ENCODE measurements at regions not wholly inside any gene's neighbourhood (a gene's known extent, or its start where the extent isn't known, plus 50 kb on each side); places are given as distances from the start of the nearest gene placed in this dataset.

DNA sequence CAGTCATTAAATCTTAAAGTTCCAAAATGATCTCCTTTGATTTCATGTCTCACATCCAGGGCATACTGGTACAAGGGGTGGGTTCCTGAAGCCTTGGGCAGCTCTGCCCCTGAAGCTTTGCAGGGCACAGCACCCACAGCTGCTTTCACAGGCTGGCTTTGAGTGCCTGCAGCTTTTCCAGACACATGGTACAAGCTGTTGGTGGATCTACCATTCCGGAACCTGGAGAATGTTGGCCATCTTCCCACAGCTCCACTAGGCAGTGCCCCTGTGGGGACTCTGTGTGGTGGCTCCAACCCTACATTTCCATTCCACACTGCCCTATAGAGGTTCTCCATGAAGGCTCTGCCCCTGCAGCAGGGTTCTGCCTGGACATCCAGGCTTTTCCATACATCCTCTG lies 211.1 kb upstream of the THBS1 start:
- Histone ChIP-seq H2BK5ac (ENCODE audit: low read depth, low read length) (no peak overlapping the region), H4K5ac (ENCODE audit: insufficient read length, low read depth, low read length) (no peak overlapping the region), H2BK20ac (ENCODE audit: low read length) (no peak overlapping the region), H2BK15ac (ENCODE audit: low read length) (no peak overlapping the region), H2AK5ac (ENCODE audit: low read depth, low read length) (no peak overlapping the region), H3K4ac (replicated peaks; ENCODE audit: insufficient read length, low read depth, low read length) (no peak overlapping the region), H2BK12ac (ENCODE audit: low read depth, low read length) (no peak overlapping the region), H3K9me3 (ENCODE audit: insufficient read depth in 2 of 2, low read depth in 1 of 2, low read length in 1 of 2) (peaks cover 13 to 18% of the 10 kb centered on the region in 2 experiments), H4K91ac (replicated peaks; ENCODE audit: insufficient read length, low read length) (no peak overlapping the region), H3K36me3 (ENCODE audit: control insufficient read depth in 2 of 4, insufficient read depth in 4 of 4, low read length in 3 of 4) (no peaks in the 10 kb centered on the region), H2BK120ac (replicated peaks; ENCODE audit: low read depth, low read length) (no peak overlapping the region), H3K79me2 (ENCODE audit: control insufficient read depth in 1 of 2, insufficient read depth in 2 of 2, low read length in 2 of 2) (no peaks in the 10 kb centered on the region), H3K4me1 (replicated peaks in 1 of 4; ENCODE audit: control insufficient read depth in 3 of 4, insufficient read depth in 4 of 4, low read length in 3 of 4) (no peaks in the 10 kb centered on the region), H3K4me2 (ENCODE audit: insufficient read depth in 1 of 2, low read depth in 2 of 2, low read length in 2 of 2) (no peak overlapping the region), H4K8ac (ENCODE audit: extremely low read depth, insufficient read depth, low read length) (no peak overlapping the region), H3K27me3 (replicated peaks in 1 of 4; ENCODE audit: control insufficient read depth in 3 of 4, extremely low read depth in 1 of 4, insufficient read depth in 3 of 4, low read length in 3 of 4) (no peaks in the 10 kb centered on the region), H3K4me3 (ENCODE audit: extremely low read depth in 1 of 4, insufficient read depth in 2 of 4, low read depth in 3 of 4, low read length in 4 of 4) (no peak overlapping the region), H3K23ac (ENCODE audit: insufficient read length) (no peak overlapping the region), H2AFZ (ENCODE audit: low read length) (no peak overlapping the region), H3K56ac (replicated peaks; ENCODE audit: insufficient read length, low read depth, low read length) (no peak overlapping the region), H4K20me1 (replicated peaks in 1 of 2; ENCODE audit: control insufficient read depth in 1 of 2, insufficient read depth in 2 of 2, low read length in 2 of 2) (no peaks in the 10 kb centered on the region), H3K27ac (ENCODE audit: low read depth, low read length) (no peak overlapping the region), H3K23me2 (ENCODE audit: low read depth, low read length) (no peaks in the 10 kb centered on the region), H3K9ac (replicated peaks in 1 of 4; ENCODE audit: extremely low read depth in 1 of 4, low read depth in 3 of 4, low read length in 3 of 4) (no peak overlapping the region), H3K18ac (ENCODE audit: extremely low read depth, low read length) (no peak overlapping the region), H3K14ac (ENCODE audit: insufficient read length) (no peak overlapping the region), H3K79me1 (ENCODE audit: low read depth, low read length) (no peaks in the 10 kb centered on the region)
- CTCF ChIA-PET (ENCODE audit: partially characterized antibody): no interaction called here
- WGBS, 2 experiments (ENCODE audit: extremely low coverage in 1 of 2, insufficient coverage in 1 of 2, insufficient read length in 1 of 2, insufficient replicate concordance in 2 of 2, low coverage in 1 of 2, low lambda C conversion rate in 2 of 2, missing lambda C conversion rate in 1 of 2): 64% methylated on average over 1 of the region's 1 CpG; no CpG with 5 or more reads in 1 of the 2 experiments
- POLR2A ChIA-PET (ENCODE audit: partially characterized antibody): no interaction called here
- FAIRE-seq (no peak), DNase-seq (ENCODE audit: low read depth in 1 of 2, low spot score in 2 of 2) (no peak)
- TF ChIP-seq POLR2A (IDR thresholded peaks at IDR 0.05; ENCODE audit: control extremely low read depth in 1 of 2, low read depth in 2 of 2, low read length in 2 of 2) (no peak), SUZ12 (IDR thresholded peaks at IDR 0.05; ENCODE audit: low read length) (no peak), JUND (IDR thresholded peaks at IDR 0.05; ENCODE audit: low read length) (no peak), RNF2 (IDR thresholded peaks at IDR 0.05; ENCODE audit: borderline replicate concordance, low read depth, low read length, missing control alignments, poor library complexity, severe bottlenecking) (no peak), CBX8 (IDR thresholded peaks at IDR 0.05; ENCODE audit: borderline replicate concordance, low read depth, low read length) (no peak), EGR1 (IDR thresholded peaks at IDR 0.05; ENCODE audit: borderline replicate concordance, low read depth, low read length) (no peak), SIRT6 (IDR thresholded peaks at IDR 0.05; ENCODE audit: low read length) (no peak), CREB1 (IDR thresholded peaks at IDR 0.05) (no peak), JUN (IDR thresholded peaks at IDR 0.05; ENCODE audit: low read depth, low read length) (no peak), KDM1A (IDR thresholded peaks at IDR 0.05; ENCODE audit: borderline replicate concordance, low read length) (no peak), ZNF274 (IDR thresholded peaks at IDR 0.05; ENCODE audit: borderline replicate concordance, extremely low read depth, low read length) (no peak), BRCA1 (IDR thresholded peaks at IDR 0.05; ENCODE audit: low read depth, low read length) (no peak), CHD2 (IDR thresholded peaks at IDR 0.05; ENCODE audit: low read length) (no peak), SP4 (IDR thresholded peaks at IDR 0.05; ENCODE audit: low read length) (no peak)
- TF ChIP-seq, protein P1, sequence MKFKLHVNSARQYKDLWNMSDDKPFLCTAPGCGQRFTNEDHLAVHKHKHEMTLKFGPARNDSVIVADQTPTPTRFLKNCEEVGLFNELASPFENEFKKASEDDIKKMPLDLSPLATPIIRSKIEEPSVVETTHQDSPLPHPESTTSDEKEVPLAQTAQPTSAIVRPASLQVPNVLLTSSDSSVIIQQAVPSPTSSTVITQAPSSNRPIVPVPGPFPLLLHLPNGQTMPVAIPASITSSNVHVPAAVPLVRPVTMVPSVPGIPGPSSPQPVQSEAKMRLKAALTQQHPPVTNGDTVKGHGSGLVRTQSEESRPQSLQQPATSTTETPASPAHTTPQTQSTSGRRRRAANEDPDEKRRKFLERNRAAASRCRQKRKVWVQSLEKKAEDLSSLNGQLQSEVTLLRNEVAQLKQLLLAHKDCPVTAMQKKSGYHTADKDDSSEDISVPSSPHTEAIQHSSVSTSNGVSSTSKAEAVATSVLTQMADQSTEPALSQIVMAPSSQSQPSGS (IDR thresholded peaks at IDR 0.05; ENCODE audit: low read length): no peak
